A673 (cell line): ENCODE measurements at regions not wholly inside any gene's neighbourhood (a gene's known extent, or its start where the extent isn't known, plus 50 kb on each side); places are given as distances from the start of the nearest gene placed in this dataset.

Source experiments
- BruUV-seq: library from RNA; stranded (reverse); fragments of 400-500 nt; replicated peaks from 2 replicates; lab custom pipeline; 2021; lab: Mats Ljungman, UMichigan
- CTCF ChIA-PET: fragments of 300-600 bp; sonication (Branson Sonifier 250); formaldehyde crosslinking; loops from one replicate; lab custom pipeline; 2022; ENCODE audit warnings: antibody characterized with exemption; lab: Charles Lee
- POLR2A ChIA-PET: fragments of 300-600 bp; sonication (Branson Sonifier 250); formaldehyde crosslinking; loops from one replicate; lab custom pipeline; 2022; ENCODE audit warnings: antibody characterized with exemption; ENCODE audit not compliant: low non-redundant PET; lab: Charles Lee
- DNase-seq: peaks from one replicate; pipeline ENCODE4 v3.0.0-alpha.2; 2015; ENCODE audit warnings: low spot score
- H3K27ac ChIP-seq: fragments of 200-600 bp; sonication (generic); 2 replicates; pipeline ENCODE4 v1.5.1; 2016; ENCODE audit warnings: mixed run types, low read depth, mild to moderate bottlenecking, mixed read lengths, antibody characterized with exemption, low read length; ENCODE audit not compliant: poor library complexity, severe bottlenecking
- H3K27me3 ChIP-seq: fragments of 200-600 bp; sonication (generic); replicated peaks from 2 replicates; pipeline ENCODE4 v1.6.1; 2017; ENCODE audit warnings: mixed run types, low read depth, mild to moderate bottlenecking, mixed read lengths, antibody characterized with exemption, low read length; ENCODE audit not compliant: insufficient read depth, poor library complexity
- H3K36me3 ChIP-seq: fragments of 200-600 bp; sonication (generic); 2 replicates; pipeline ENCODE4 v1.6.1; 2016; ENCODE audit warnings: mixed run types, mild to moderate bottlenecking, mixed read lengths, antibody characterized with exemption, low read length; ENCODE audit not compliant: insufficient read depth, poor library complexity, severe bottlenecking
- H3K4me1 ChIP-seq: fragments of 200-600 bp; sonication (generic); 2 replicates; pipeline ENCODE4 v1.6.1; 2017; ENCODE audit warnings: mixed run types, mild to moderate bottlenecking, mixed read lengths, antibody characterized with exemption, low read length; ENCODE audit not compliant: insufficient read depth, poor library complexity, severe bottlenecking
- H3K4me3 ChIP-seq: fragments of 200-600 bp; sonication (generic); 2 replicates; pipeline ENCODE4 v1.5.1; 2016; ENCODE audit warnings: low read depth, mixed run types, mild to moderate bottlenecking, mixed read lengths, low read length; ENCODE audit not compliant: poor library complexity, severe bottlenecking
- H3K9me3 ChIP-seq: fragments of 200-600 bp; sonication (generic); 2 replicates; pipeline ENCODE4 v1.6.1; 2016; ENCODE audit warnings: mixed run types, low read depth, mild to moderate bottlenecking, mixed read lengths, antibody characterized with exemption, low read length; ENCODE audit not compliant: poor library complexity, severe bottlenecking
- CTCF ChIP-seq: fragments of 300-800, 200-600 bp; sonication (generic); conservative IDR thresholded peaks from 2 replicates; pipeline ENCODE4 v1.5.1; 2017; ENCODE audit warnings: low read depth, mild to moderate bottlenecking, antibody characterized with exemption, low read length, moderate library complexity, mixed read lengths
- EZH2 ChIP-seq: fragments of 200-600 bp; sonication (generic); IDR thresholded peaks from 2 replicates; pipeline ENCODE4 v1.6.1; 2017; ENCODE audit warnings: borderline replicate concordance, low read depth, mild to moderate bottlenecking, mixed read lengths, antibody characterized with exemption, low read length; ENCODE audit not compliant: poor library complexity, severe bottlenecking
- intact Hi-C: fragments of 100-400 bp; cut with micrococcal nuclease; formaldehyde crosslinking; loops from one replicate; pipeline ENCODE4 v1.10.0; 2022; ENCODE audit not compliant: unreplicated experiment

- Histone ChIP-seq H3K27ac (no peak overlapping the region), H3K27me3 (no peaks in the 10 kb centered on the region), H3K4me3 (no peak overlapping the region), H3K9me3 (no peaks in the 10 kb centered on the region), H3K36me3 (no peaks in the 10 kb centered on the region), H3K4me1 (no peaks in the 10 kb centered on the region)
- ChIA-PET CTCF (no interaction called here), POLR2A (no interaction called here)
- intact Hi-C loops, result no loop called here
- no peak for DNase-seq
- BruUV-seq, result no TSS peak
- TF ChIP-seq CTCF (no peak), EZH2 (no peak)
These were observed 796.3 kb upstream of the SLC10A2 start for GRCh38 chr13:103862525-103862924.

GRCh38 chr13:103859952-103860351, 793.7 kb upstream of the SLC10A2 start:
- no peaks in the 10 kb centered on the region for H3K9me3 ChIP-seq
- BruUV-seq, result no TSS peak
- no peaks in the 10 kb centered on the region for H3K4me1 ChIP-seq
- no peaks in the 10 kb centered on the region for H3K27me3 ChIP-seq
- H3K36me3 ChIP-seq, result no peaks in the 10 kb centered on the region
- H3K27ac ChIP-seq, result no peak overlapping the region
- ChIA-PET POLR2A (no interaction called here), CTCF (no interaction called here)
- no peak overlapping the region for H3K4me3 ChIP-seq
- DNase-seq, result no peak
- TF ChIP-seq EZH2 (no peak), CTCF (no peak)
- intact Hi-C loops, result no loop called here

DNA sequence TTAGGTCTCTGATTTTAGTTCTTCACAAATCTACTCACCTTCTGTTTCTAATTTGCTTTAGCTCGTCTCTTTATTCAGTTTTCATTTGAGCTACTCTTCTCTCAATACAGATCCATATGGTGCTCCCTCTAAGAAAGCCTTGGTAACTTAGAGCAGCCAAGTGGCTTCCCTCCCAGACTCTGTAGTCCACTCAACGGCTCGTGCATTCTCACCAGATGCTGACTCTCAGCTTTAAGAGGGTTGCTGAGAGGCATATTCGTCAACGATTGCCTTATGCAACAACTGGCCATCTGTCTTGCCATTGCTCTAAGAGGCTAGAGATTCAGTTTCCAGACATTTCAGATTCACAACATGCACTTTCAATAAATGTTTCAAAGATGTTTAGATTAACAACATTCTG, 785.8 kb upstream of the SLC10A2 start:
- intact Hi-C loops, result no loop called here
- H3K36me3 ChIP-seq, result no peaks in the 10 kb centered on the region
- no peaks in the 10 kb centered on the region for H3K9me3 ChIP-seq
- POLR2A ChIA-PET, result no interaction called here
- H3K4me1 ChIP-seq, result no peaks in the 10 kb centered on the region
- no TSS peak for BruUV-seq
- no peaks in the 10 kb centered on the region for H3K27me3 ChIP-seq
- DNase-seq, result no peak
- H3K4me3 ChIP-seq, result no peak overlapping the region
- CTCF ChIA-PET, result no interaction called here
- no peak overlapping the region for H3K27ac ChIP-seq
- TF ChIP-seq CTCF (no peak), EZH2 (no peak)
